B cell (primary cell): ENCODE measurements at regions not wholly inside any gene's neighbourhood (a gene's known extent, or its start where the extent isn't known, plus 50 kb on each side); places are given as distances from the start of the nearest gene placed in this dataset.

Experiments used
- EZH2 ChIP-seq: IDR thresholded peaks from 2 replicates; pipeline ENCODE4 v1.6.1; 2012; ENCODE audit warnings: borderline replicate concordance, low read depth, mild to moderate bottlenecking, moderate library complexity, low read length; ENCODE audit not compliant: insufficient read depth, poor library complexity, severe bottlenecking
- TF ChIP-seq, protein P1 (sequence below): fragments of 200-600 bp; IDR thresholded peaks from one replicate; pipeline ENCODE4 v1.8.0; 2022; ENCODE audit warnings: antibody characterized with exemption, mild to moderate bottlenecking

DNA sequence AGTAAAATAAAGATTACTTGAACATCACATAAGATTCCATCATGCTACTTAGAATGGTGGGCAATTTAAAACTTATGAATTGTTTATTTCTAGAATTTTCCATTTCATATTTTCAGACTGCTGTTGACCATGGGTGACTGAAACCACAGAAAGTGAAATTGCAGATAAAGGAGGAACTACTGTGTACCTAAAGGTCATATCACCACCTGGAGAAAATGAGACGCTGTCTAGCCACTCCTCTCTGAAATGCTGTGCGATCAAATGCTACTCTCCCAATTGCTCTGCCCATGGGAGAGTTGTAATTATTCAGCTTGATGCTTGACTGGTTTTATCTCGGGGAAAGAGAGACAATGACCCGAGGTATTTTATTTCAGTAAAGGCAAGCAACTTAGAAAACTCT lies 128.9 kb upstream of the ERCC4 start:
- TF ChIP-seq, protein P1, sequence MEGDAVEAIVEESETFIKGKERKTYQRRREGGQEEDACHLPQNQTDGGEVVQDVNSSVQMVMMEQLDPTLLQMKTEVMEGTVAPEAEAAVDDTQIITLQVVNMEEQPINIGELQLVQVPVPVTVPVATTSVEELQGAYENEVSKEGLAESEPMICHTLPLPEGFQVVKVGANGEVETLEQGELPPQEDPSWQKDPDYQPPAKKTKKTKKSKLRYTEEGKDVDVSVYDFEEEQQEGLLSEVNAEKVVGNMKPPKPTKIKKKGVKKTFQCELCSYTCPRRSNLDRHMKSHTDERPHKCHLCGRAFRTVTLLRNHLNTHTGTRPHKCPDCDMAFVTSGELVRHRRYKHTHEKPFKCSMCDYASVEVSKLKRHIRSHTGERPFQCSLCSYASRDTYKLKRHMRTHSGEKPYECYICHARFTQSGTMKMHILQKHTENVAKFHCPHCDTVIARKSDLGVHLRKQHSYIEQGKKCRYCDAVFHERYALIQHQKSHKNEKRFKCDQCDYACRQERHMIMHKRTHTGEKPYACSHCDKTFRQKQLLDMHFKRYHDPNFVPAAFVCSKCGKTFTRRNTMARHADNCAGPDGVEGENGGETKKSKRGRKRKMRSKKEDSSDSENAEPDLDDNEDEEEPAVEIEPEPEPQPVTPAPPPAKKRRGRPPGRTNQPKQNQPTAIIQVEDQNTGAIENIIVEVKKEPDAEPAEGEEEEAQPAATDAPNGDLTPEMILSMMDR = no peak
- no peak for TF ChIP-seq EZH2
